ENCODE measurements at regions not wholly inside any gene's neighbourhood (a gene's known extent, or its start where the extent isn't known, plus 50 kb on each side); places are given as distances from the start of the nearest gene placed in this dataset.

DNA sequence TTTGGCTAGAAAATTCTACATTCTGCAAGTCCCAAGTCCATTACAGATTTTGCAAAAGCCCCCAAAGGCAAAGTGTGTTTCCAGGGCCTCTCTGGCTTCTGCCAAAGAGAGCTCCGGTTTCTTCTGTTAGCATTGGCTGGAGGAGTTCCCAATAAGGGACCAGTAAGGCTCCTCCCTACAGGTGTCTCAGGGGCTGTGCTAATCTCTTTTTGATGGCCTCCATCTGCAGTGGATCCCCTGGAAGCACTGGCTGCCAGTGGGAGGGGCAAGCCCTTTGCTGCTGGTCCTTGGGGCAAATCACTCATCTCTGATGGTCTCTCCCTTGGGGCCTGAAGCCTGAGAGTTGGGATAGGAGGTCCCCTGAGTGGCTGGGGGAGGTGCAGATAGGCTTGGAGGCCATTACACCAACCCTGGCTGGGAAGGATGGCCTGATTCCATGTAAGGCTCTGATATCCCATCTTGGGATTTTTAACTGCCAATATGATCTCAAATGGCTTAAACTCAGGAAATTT is 89.1 kb upstream of the USP24 start:
- H3K79me2 ChIP-seq (ENCODE audit: control insufficient read depth, insufficient read depth, low read length): no peaks in the 10 kb centered on the region
- DNase-seq (ENCODE audit: low read depth, low spot score) (no peak), ATAC-seq (no peak), FAIRE-seq (no peak)
- H3K36me3 ChIP-seq (ENCODE audit: control insufficient read depth in 2 of 2, insufficient read depth in 2 of 2, low read length in 1 of 2): no peaks in the 10 kb centered on the region
- H3K4me1 ChIP-seq (ENCODE audit: control insufficient read depth, insufficient read depth, low read length): no peaks in the 10 kb centered on the region
- no peak overlapping the region for H3K4me2 ChIP-seq (ENCODE audit: control insufficient read depth, insufficient read depth)
- no peak overlapping the region for H2AFZ ChIP-seq (ENCODE audit: control insufficient read depth, low read depth, low read length)
- no peak overlapping the region for H3K9ac ChIP-seq (ENCODE audit: control insufficient read depth, insufficient read depth, low read length)
- no peaks in the 10 kb centered on the region for H4K20me1 ChIP-seq (ENCODE audit: control insufficient read depth, insufficient read depth)
- H3K4me3 ChIP-seq: no peak overlapping the region
- BruUV-seq (replicated peaks): no TSS peak
- in situ Hi-C loops (cut with MboI) (no loop called here), intact Hi-C loops (cut with micrococcal nuclease; ENCODE audit: unreplicated experiment) (no loop called here)
- TF ChIP-seq YY1 (IDR thresholded peaks at IDR 0.05; ENCODE audit: low read depth, low read length) (no peak), LARP7 (IDR thresholded peaks at IDR 0.05) (no peak), CHD2 (IDR thresholded peaks at IDR 0.05; ENCODE audit: borderline replicate concordance, low read depth, low read length) (no peak), JUND (IDR thresholded peaks at IDR 0.05; ENCODE audit: low read depth, low read length) (no peak), ZNF622 (IDR thresholded peaks at IDR 0.05) (no peak), RELA (IDR thresholded peaks at IDR 0.05; ENCODE audit: borderline replicate concordance, partially characterized antibody) (no peak), SMAD5 (IDR thresholded peaks at IDR 0.05; ENCODE audit: low read depth) (no peak), MTA2 (IDR thresholded peaks at IDR 0.05; ENCODE audit: low read depth) (no peak), CEBPB (IDR thresholded peaks at IDR 0.05; ENCODE audit: borderline replicate concordance in 1 of 2, low read depth in 2 of 2, low read length in 2 of 2) (no peak), DPF2 (IDR thresholded peaks at IDR 0.05) (no peak), TAF1 (IDR thresholded peaks at IDR 0.05; ENCODE audit: borderline replicate concordance, low read depth, low read length) (no peak), FOXM1 (IDR thresholded peaks at IDR 0.05; ENCODE audit: low read depth, low read length) (no peak), SPI1 (IDR thresholded peaks at IDR 0.05; ENCODE audit: borderline replicate concordance, insufficient read depth, low read depth, low read length) (no peak), TCF7 (IDR thresholded peaks at IDR 0.05; ENCODE audit: borderline replicate concordance) (no peak), RB1 (IDR thresholded peaks at IDR 0.05; ENCODE audit: borderline replicate concordance) (no peak), MXI1 (IDR thresholded peaks at IDR 0.05; ENCODE audit: low read depth, low read length) (no peak), POLR2A (IDR thresholded peaks at IDR 0.05; ENCODE audit: low read depth, low read length) (no peak)
- TF ChIP-seq, protein P1, sequence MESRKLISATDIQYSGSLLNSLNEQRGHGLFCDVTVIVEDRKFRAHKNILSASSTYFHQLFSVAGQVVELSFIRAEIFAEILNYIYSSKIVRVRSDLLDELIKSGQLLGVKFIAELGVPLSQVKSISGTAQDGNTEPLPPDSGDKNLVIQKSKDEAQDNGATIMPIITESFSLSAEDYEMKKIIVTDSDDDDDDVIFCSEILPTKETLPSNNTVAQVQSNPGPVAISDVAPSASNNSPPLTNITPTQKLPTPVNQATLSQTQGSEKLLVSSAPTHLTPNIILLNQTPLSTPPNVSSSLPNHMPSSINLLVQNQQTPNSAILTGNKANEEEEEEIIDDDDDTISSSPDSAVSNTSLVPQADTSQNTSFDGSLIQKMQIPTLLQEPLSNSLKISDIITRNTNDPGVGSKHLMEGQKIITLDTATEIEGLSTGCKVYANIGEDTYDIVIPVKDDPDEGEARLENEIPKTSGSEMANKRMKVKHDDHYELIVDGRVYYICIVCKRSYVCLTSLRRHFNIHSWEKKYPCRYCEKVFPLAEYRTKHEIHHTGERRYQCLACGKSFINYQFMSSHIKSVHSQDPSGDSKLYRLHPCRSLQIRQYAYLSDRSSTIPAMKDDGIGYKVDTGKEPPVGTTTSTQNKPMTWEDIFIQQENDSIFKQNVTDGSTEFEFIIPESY (IDR thresholded peaks at IDR 0.05): no peak
- TF ChIP-seq, protein P2, sequence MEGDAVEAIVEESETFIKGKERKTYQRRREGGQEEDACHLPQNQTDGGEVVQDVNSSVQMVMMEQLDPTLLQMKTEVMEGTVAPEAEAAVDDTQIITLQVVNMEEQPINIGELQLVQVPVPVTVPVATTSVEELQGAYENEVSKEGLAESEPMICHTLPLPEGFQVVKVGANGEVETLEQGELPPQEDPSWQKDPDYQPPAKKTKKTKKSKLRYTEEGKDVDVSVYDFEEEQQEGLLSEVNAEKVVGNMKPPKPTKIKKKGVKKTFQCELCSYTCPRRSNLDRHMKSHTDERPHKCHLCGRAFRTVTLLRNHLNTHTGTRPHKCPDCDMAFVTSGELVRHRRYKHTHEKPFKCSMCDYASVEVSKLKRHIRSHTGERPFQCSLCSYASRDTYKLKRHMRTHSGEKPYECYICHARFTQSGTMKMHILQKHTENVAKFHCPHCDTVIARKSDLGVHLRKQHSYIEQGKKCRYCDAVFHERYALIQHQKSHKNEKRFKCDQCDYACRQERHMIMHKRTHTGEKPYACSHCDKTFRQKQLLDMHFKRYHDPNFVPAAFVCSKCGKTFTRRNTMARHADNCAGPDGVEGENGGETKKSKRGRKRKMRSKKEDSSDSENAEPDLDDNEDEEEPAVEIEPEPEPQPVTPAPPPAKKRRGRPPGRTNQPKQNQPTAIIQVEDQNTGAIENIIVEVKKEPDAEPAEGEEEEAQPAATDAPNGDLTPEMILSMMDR (IDR thresholded peaks at IDR 0.05 in 2 of 3, conservative IDR thresholded peaks at IDR 0.05 in 1 of 3; ENCODE audit: control insufficient read depth in 2 of 3, extremely low read depth in 1 of 3, insufficient read depth in 1 of 3, low read depth in 3 of 3, low read length in 3 of 3): no peak
- TF ChIP-seq, protein P3, sequence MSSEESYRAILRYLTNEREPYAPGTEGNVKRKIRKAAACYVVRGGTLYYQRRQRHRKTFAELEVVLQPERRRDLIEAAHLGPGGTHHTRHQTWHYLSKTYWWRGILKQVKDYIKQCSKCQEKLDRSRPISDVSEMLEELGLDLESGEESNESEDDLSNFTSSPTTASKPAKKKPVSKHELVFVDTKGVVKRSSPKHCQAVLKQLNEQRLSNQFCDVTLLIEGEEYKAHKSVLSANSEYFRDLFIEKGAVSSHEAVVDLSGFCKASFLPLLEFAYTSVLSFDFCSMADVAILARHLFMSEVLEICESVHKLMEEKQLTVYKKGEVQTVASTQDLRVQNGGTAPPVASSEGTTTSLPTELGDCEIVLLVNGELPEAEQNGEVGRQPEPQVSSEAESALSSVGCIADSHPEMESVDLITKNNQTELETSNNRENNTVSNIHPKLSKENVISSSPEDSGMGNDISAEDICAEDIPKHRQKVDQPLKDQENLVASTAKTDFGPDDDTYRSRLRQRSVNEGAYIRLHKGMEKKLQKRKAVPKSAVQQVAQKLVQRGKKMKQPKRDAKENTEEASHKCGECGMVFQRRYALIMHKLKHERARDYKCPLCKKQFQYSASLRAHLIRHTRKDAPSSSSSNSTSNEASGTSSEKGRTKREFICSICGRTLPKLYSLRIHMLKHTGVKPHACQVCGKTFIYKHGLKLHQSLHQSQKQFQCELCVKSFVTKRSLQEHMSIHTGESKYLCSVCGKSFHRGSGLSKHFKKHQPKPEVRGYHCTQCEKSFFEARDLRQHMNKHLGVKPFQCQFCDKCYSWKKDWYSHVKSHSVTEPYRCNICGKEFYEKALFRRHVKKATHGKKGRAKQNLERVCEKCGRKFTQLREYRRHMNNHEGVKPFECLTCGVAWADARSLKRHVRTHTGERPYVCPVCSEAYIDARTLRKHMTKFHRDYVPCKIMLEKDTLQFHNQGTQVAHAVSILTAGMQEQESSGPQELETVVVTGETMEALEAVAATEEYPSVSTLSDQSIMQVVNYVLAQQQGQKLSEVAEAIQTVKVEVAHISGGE (CRISPR knock-in tag; IDR thresholded peaks at IDR 0.05): no peak
- 0% methylated on average over 1 of the region's 1 CpG for WGBS (ENCODE audit: insufficient coverage, insufficient replicate concordance, low lambda C conversion rate, missing lambda C conversion rate)
- ChIA-PET POLR2A (interaction anchor here (0.5 kb wide), 1 partner anchor 1246 kb away, joined by 8 read pairs; no protein-coding TSS in a partner anchor), RAD21 (ENCODE audit: unreplicated experiment) (no interaction called here), SMC1A (ENCODE audit: uncharacterized antibody, unreplicated experiment) (no interaction called here), CTCF (interaction anchor here (2.5 kb wide), 1 partner anchor 34 kb away, joined by 6 read pairs; no protein-coding TSS in a partner anchor)
- no peaks in the 10 kb centered on the region for H3K9me3 ChIP-seq (replicated peaks; ENCODE audit: control insufficient read depth, insufficient read depth, low read length)
- no peak overlapping the region for H3K27ac ChIP-seq (ENCODE audit: control insufficient read depth, insufficient read depth)
- H3K27me3 ChIP-seq (replicated peaks in 1 of 2; ENCODE audit: control insufficient read depth in 2 of 2, insufficient read depth in 2 of 2, low read length in 1 of 2): peaks cover 0 to 3% of the 10 kb centered on the region in 2 experiments; a peak in 1 of 4 replicates
